Activated CD8-positive, alpha-beta memory T cell treated with anti-CD3 and anti-CD28 coated beads, Interleukin-2, amount 50 U/mL, for 24 hours (primary cell): ENCODE measurements at regions not wholly inside any gene's neighbourhood (a gene's known extent, or its start where the extent isn't known, plus 50 kb on each side); places are given as distances from the start of the nearest gene placed in this dataset.

Experiments used
- DNase-seq: peaks from one replicate; pipeline ENCODE4 v3.0.0-alpha.2; 2020; ENCODE audit errors: extremely low read depth

- no peak for DNase-seq
Measured at GRCh38 chr19:28026636-28027035, 1186.3 kb downstream of the UQCRFS1 start.

- no peak for DNase-seq
Measured at GRCh38 chr19:28024920-28025319, 1188.0 kb downstream of the UQCRFS1 start.

GRCh38 chr19:28023064-28023463 is 1189.9 kb downstream of the UQCRFS1 start:
- no peak for DNase-seq

- no peak for DNase-seq
Measured at GRCh38 chr19:28022506-28022905, 1190.4 kb downstream of the UQCRFS1 start.

- DNase-seq: no peak
Measured at GRCh38 chr19:28021259-28022185, 1191.4 kb downstream of the UQCRFS1 start.

GRCh38 chr19:28020619-28021258 is 1192.2 kb downstream of the UQCRFS1 start:
- no peak for DNase-seq

- no peak for DNase-seq
Measured at GRCh38 chr19:28019901-28020300, 1193.0 kb downstream of the UQCRFS1 start.

GRCh38 chr19:28019371-28019770 is 1193.6 kb downstream of the UQCRFS1 start:
- no peak for DNase-seq

GRCh38 chr19:28018499-28018898 is 1194.5 kb downstream of the UQCRFS1 start:
- no peak for DNase-seq

GRCh38 chr19:28014615-28015405 is 1198.1 kb downstream of the UQCRFS1 start:
- no peak for DNase-seq

GRCh38 chr19:28012361-28012760 is 1200.6 kb downstream of the UQCRFS1 start:
- no peak for DNase-seq

GRCh38 chr19:28010656-28011055 is 1202.3 kb downstream of the UQCRFS1 start:
- no peak for DNase-seq

- DNase-seq: no peak
Measured at GRCh38 chr19:28009696-28010095, 1203.3 kb downstream of the UQCRFS1 start.

- DNase-seq: no peak
Measured at GRCh38 chr19:28008695-28009094, 1204.3 kb downstream of the UQCRFS1 start.

GRCh38 chr19:28003543-28003942 is 1209.4 kb downstream of the UQCRFS1 start:
- DNase-seq: no peak

- DNase-seq: no peak
Measured at GRCh38 chr19:27997069-27997468, 1215.9 kb downstream of the UQCRFS1 start.

GRCh38 chr19:27993619-27994570 is 1219.1 kb downstream of the UQCRFS1 start:
- DNase-seq: no peak

- DNase-seq: no peak
Measured at GRCh38 chr19:27986299-27986698, 1226.7 kb downstream of the UQCRFS1 start.

- no peak for DNase-seq
Measured at GRCh38 chr19:27975419-27976005, 1237.4 kb downstream of the UQCRFS1 start.

GRCh38 chr19:27974082-27974513 is 1238.9 kb downstream of the UQCRFS1 start:
- no peak for DNase-seq
